B cell (primary cell): ENCODE measurements at regions not wholly inside any gene's neighbourhood (a gene's known extent, or its start where the extent isn't known, plus 50 kb on each side); places are given as distances from the start of the nearest gene placed in this dataset.
A peak's percentile ranks its signal among the peaks of the same experiment; 100 is the strongest.

Experiments used
- ATAC-seq: fragments of 200-7000 bp; cut with Tn5 transposase; one replicate; pipeline ENCODE4 v1.10.0; 2021; ENCODE audit warnings: low read depth, mild to moderate bottlenecking, moderate number of reproducible peaks, moderate library complexity
- CTCF ChIA-PET: fragments of 350-600 bp; sonication (Branson Sonifier 250); formaldehyde crosslinking; loops from one replicate; lab custom pipeline; 2021; ENCODE audit warnings: antibody characterized with exemption, inconsistent platforms; lab: Charles Lee
- POLR2A ChIA-PET: fragments of 350-600 bp; sonication (Branson Sonifier 250); formaldehyde crosslinking; loops from one replicate; lab custom pipeline; 2021; ENCODE audit warnings: antibody characterized with exemption; lab: Charles Lee
- DNase-seq: peaks from one replicate; pipeline ENCODE4 v3.0.0; 2013
- H2AFZ ChIP-seq: 2 replicates; pipeline ENCODE4 v1.6.1; 2012; ENCODE audit warnings: mild to moderate bottlenecking, low read depth, low read length; ENCODE audit not compliant: insufficient read depth, poor library complexity, severe bottlenecking
- H3K27ac ChIP-seq, 2 donors: 1 replicate in 1 of 2; 2 replicates in 1 of 2; pipeline ENCODE4 v1.5.1; 2012 to 2013; ENCODE audit warnings: low read length in 2 of 2, mild to moderate bottlenecking in 2 of 2, moderate library complexity in 1 of 2
- H3K27me3 ChIP-seq, 4 experiments: fragments of 200-600 bp in 1 of 4; sonication (generic) in 1 of 4; replicated peaks in 1 of 4; 1 replicate in 2 of 4; 2 replicates in 2 of 4; pipeline versions ENCODE4 v1.6.1 to v1.7.0; 2013 to 2016; ENCODE audit warnings: low read length in 3 of 4, mild to moderate bottlenecking in 2 of 4, mixed read lengths in 1 of 4, moderate library complexity in 1 of 4; ENCODE audit not compliant: insufficient read depth in 4 of 4, control insufficient read depth in 3 of 4; ENCODE audit errors: control extremely low read depth in 1 of 4
- H3K36me3 ChIP-seq, 2 experiments: replicated peaks in 1 of 2; 1 replicate in 1 of 2; 2 replicates in 1 of 2; pipeline versions ENCODE4 v1.6.1 to v1.7.1; 2013; ENCODE audit warnings: low read length in 1 of 2; ENCODE audit not compliant: insufficient read depth in 2 of 2, control insufficient read depth in 1 of 2; ENCODE audit errors: control extremely low read depth in 1 of 2, extremely low read depth in 1 of 2
- H3K4me1 ChIP-seq, 2 donors: fragments of 200-600 bp in 1 of 2; sonication (generic) in 1 of 2; 1 replicate in 1 of 2; 2 replicates in 1 of 2; pipeline versions ENCODE4 v1.5.1 to v1.6.1; 2013 to 2017; ENCODE audit warnings: low read length in 2 of 2; ENCODE audit not compliant: control insufficient read depth in 2 of 2, insufficient read depth in 2 of 2
- H3K4me2 ChIP-seq: replicated peaks from 2 replicates; pipeline ENCODE3; 2012; ENCODE audit warnings: mild to moderate bottlenecking, low read depth, low read length; ENCODE audit not compliant: poor library complexity, severe bottlenecking
- H3K4me3 ChIP-seq, 5 experiments: fragments of 200-600 bp in 1 of 5; sonication (generic) in 1 of 5; 1 replicate in 3 of 5; 2 replicates in 2 of 5; pipeline versions ENCODE4 v1.5.1 to v1.7.0; 2011 to 2016; ENCODE audit warnings: low read length in 4 of 5, mild to moderate bottlenecking in 4 of 5, low read depth in 2 of 5, control low read depth in 1 of 5, moderate library complexity in 1 of 5; ENCODE audit not compliant: insufficient read depth in 1 of 5; ENCODE audit errors: control extremely low read depth in 1 of 5, extremely low read depth in 1 of 5
- H3K79me2 ChIP-seq: fragments of 200-600 bp; sonication (generic); one replicate; pipeline ENCODE4 v1.6.0; 2016; ENCODE audit warnings: low read length; ENCODE audit not compliant: control insufficient read depth, insufficient read depth
- H3K9ac ChIP-seq: fragments of 200-600 bp; sonication (generic); 2 replicates; pipeline ENCODE4 v1.6.1; 2017; ENCODE audit warnings: mild to moderate bottlenecking, low read length, moderate library complexity
- H3K9me3 ChIP-seq, 3 donors: one replicate each; pipeline versions ENCODE4 v1.6.1 to v1.7.1; 2013; ENCODE audit warnings: low read length in 2 of 3; ENCODE audit not compliant: control insufficient read depth in 2 of 3, insufficient read depth in 1 of 3; ENCODE audit errors: control extremely low read depth in 1 of 3
- H4K20me1 ChIP-seq: 2 replicates; pipeline ENCODE4 v1.6.0; 2012; ENCODE audit warnings: mild to moderate bottlenecking, low read length; ENCODE audit not compliant: insufficient read depth, control insufficient read depth, poor library complexity, severe bottlenecking
- H3K27ac Mint-ChIP-seq: one replicate; pipeline ENCODE4 v1.8.0; 2021; ENCODE audit warnings: mixed read lengths
- H3K27me3 Mint-ChIP-seq: one replicate; pipeline ENCODE4 v1.8.0; 2021; ENCODE audit warnings: mixed read lengths
- H3K4me1 Mint-ChIP-seq: one replicate; pipeline ENCODE4 v1.8.0; 2021; ENCODE audit warnings: mixed read lengths
- H3K4me3 Mint-ChIP-seq: one replicate; pipeline ENCODE4 v1.8.0; 2021; ENCODE audit warnings: mixed read lengths
- H3K9me3 Mint-ChIP-seq: one replicate; pipeline ENCODE4 v1.8.0; 2022; ENCODE audit warnings: mixed read lengths; ENCODE audit not compliant: insufficient read depth
- CTCF ChIP-seq: fragments of 200-600 bp; IDR thresholded peaks from one replicate; pipeline ENCODE4 v1.8.0; 2022; ENCODE audit warnings: antibody characterized with exemption, mild to moderate bottlenecking
- EZH2 ChIP-seq: IDR thresholded peaks from 2 replicates; pipeline ENCODE4 v1.6.1; 2012; ENCODE audit warnings: borderline replicate concordance, low read depth, mild to moderate bottlenecking, moderate library complexity, low read length; ENCODE audit not compliant: insufficient read depth, poor library complexity, severe bottlenecking
- WGBS: methylation state at CpG from one replicate; pipeline ENCODE4 v1.1.5; 2013; ENCODE audit warnings: missing lambda C conversion rate; ENCODE audit not compliant: insufficient coverage; 5-methylcytosine and 5-hydroxymethylcytosine counted together
- intact Hi-C: fragments of 100-400 bp; cut with micrococcal nuclease; formaldehyde crosslinking; loops from one replicate; pipeline ENCODE4 v1.10.0; 2022

- H2AFZ ChIP-seq, result no peak overlapping the region
- Mint-ChIP-seq H3K9me3 (peaks cover 2% of the 10 kb centered on the region), H3K27ac (no peak overlapping the region), H3K27me3 (peaks cover 23% of the 10 kb centered on the region), H3K4me1 (no peaks in the 10 kb centered on the region), H3K4me3 (no peak overlapping the region)
- no peak overlapping the region for H3K27ac ChIP-seq
- H3K27me3 ChIP-seq, result peaks cover 0 to 11% (median 0%) of the 10 kb centered on the region in 4 experiments
- whole genome bisulfite sequencing, result no CpG with 5 or more reads among the region's 8 CpGs
- H3K36me3 ChIP-seq, result no peaks in the 10 kb centered on the region
- DNase-seq (no peak), ATAC-seq (no peak)
- ChIA-PET CTCF (interaction anchor here (1.1 to 3.9 kb wide), 15 partner anchors 8 to 783 kb away, joined by 3 to 58 read pairs (median 6); no protein-coding TSS in a partner anchor), POLR2A (no interaction called here)
- intact Hi-C loops, result no loop called here
- H3K9me3 ChIP-seq, result no peaks in the 10 kb centered on the region
- H3K79me2 ChIP-seq, result no peaks in the 10 kb centered on the region
- no peak overlapping the region for H3K9ac ChIP-seq
- no peak for TF ChIP-seq CTCF
- TF ChIP-seq EZH2, result no peak
- H3K4me3 ChIP-seq, result no peak overlapping the region
- no peak overlapping the region for H3K4me2 ChIP-seq
- H3K4me1 ChIP-seq, result no peaks in the 10 kb centered on the region
- H4K20me1 ChIP-seq, result no peaks in the 10 kb centered on the region
These were observed 109.2 kb upstream of the PHACTR3 start for GRCh38 chr20:59495166-59495565.

GRCh38 chr20:59495894-59496510, 108.3 kb upstream of the PHACTR3 start:
- Mint-ChIP-seq H3K9me3 (peaks cover 2% of the 10 kb centered on the region), H3K4me3 (no peak overlapping the region), H3K27me3 (peaks cover 23% of the 10 kb centered on the region), H3K27ac (no peak overlapping the region), H3K4me1 (no peaks in the 10 kb centered on the region)
- Histone ChIP-seq H3K9ac (no peak overlapping the region), H3K27me3 (peaks cover 0 to 11% (median 0%) of the 10 kb centered on the region in 4 experiments), H3K27ac (no peak overlapping the region), H3K4me2 (no peak overlapping the region), H3K4me3 (no peak overlapping the region), H3K79me2 (no peaks in the 10 kb centered on the region), H4K20me1 (no peaks in the 10 kb centered on the region), H3K4me1 (no peaks in the 10 kb centered on the region), H3K36me3 (no peaks in the 10 kb centered on the region), H3K9me3 (no peaks in the 10 kb centered on the region), H2AFZ (no peak overlapping the region)
- intact Hi-C loops, result no loop called here
- 11% methylated on average over 12 of the region's 12 CpGs for WGBS
- ATAC-seq (peak; percentile 65), DNase-seq (peak; percentile 70)
- CTCF ChIA-PET, result interaction anchor here (0.6 to 3.9 kb wide), 24 partner anchors 9 to 1261 kb away, joined by 3 to 58 read pairs (median 4); no protein-coding TSS in a partner anchor
- peak; percentile 96 for TF ChIP-seq CTCF
- TF ChIP-seq EZH2, result no peak
- POLR2A ChIA-PET, result no interaction called here
